ENCODE measurements at regions not wholly inside any gene's neighbourhood (a gene's known extent, or its start where the extent isn't known, plus 50 kb on each side); places are given as distances from the start of the nearest gene placed in this dataset.
"Not testable (repeated sequence)": the region's sequence is repeated elsewhere in the genome, so short reads cannot be mapped to it uniquely, and the experiment has no call there.

GRCh38 chr2:31693882-31694281 is 113.1 kb upstream of the SRD5A2 start:
- Histone ChIP-seq H3K27me3 (no peaks in the 10 kb centered on the region), H3K36me3 (no peaks in the 10 kb centered on the region), H3K27ac (no peak overlapping the region), H3K9me3 (peaks cover 14 to 44% (median 24%) of the 10 kb centered on the region in 4 donors), H3K4me1 (no peaks in the 10 kb centered on the region), H3K4me3 (no peak overlapping the region)
- intact Hi-C loops (cut with DNase I), result no loop called here
- DNase-seq, result no peak
- 81 to 86% methylated on average over 3 of the region's 3 CpGs for WGBS, 2 donors
- no peak for TF ChIP-seq POLR2A (IDR thresholded peaks at IDR 0.05)
- TF ChIP-seq POLR2AphosphoS5 (IDR thresholded peaks at IDR 0.05), result no peak
- no peak for TF ChIP-seq CTCF (IDR thresholded peaks at IDR 0.05)

- DNase-seq, result no peak
- Histone ChIP-seq H3K36me3 (no peaks in the 10 kb centered on the region), H3K4me3 (no peak overlapping the region), H3K27me3 (no peaks in the 10 kb centered on the region), H3K27ac (no peak overlapping the region), H3K4me1 (no peaks in the 10 kb centered on the region), H3K9me3 (peaks cover 5 to 20% (median 11%) of the 10 kb centered on the region in 4 donors)
- intact Hi-C loops (cut with DNase I), result no loop called here
- TF ChIP-seq EP300 (IDR thresholded peaks at IDR 0.05) (no peak), CTCF (IDR thresholded peaks at IDR 0.05) (peak in 1 of 4 experiments; percentile 23)
- 45 to 50% methylated on average over 4 of the region's 4 CpGs for WGBS, 2 donors
Observed at GRCh38 chr2:31688282-31688681, 107.5 kb upstream of the SRD5A2 start.

- 45 to 58% methylated on average over 4 of the region's 4 CpGs for WGBS, 2 donors
- H3K36me3 ChIP-seq; H3K9me3 ChIP-seq; DNase-seq; H3K27me3 ChIP-seq; H3K4me1 ChIP-seq; H3K4me3 ChIP-seq; H3K27ac ChIP-seq; intact Hi-C loops (cut with DNase I): not testable (repeated sequence)
Observed at GRCh38 chr2:31683506-31683905, 102.8 kb upstream of the SRD5A2 start.

GRCh38 chr2:31675485-31675901 is 94.8 kb upstream of the SRD5A2 start:
- no peaks in the 10 kb centered on the region for H3K4me1 ChIP-seq
- intact Hi-C loops (cut with DNase I), result no loop called here
- no peak for DNase-seq
- no peaks in the 10 kb centered on the region for H3K36me3 ChIP-seq
- WGBS, 2 donors, result 46 to 55% methylated on average over 3 of the region's 3 CpGs
- H3K27me3 ChIP-seq, result no peaks in the 10 kb centered on the region
- H3K27ac ChIP-seq, result no peak overlapping the region
- H3K4me3 ChIP-seq, result no peak overlapping the region
- no peak for TF ChIP-seq EP300 (IDR thresholded peaks at IDR 0.05)
- TF ChIP-seq CTCF (IDR thresholded peaks at IDR 0.05), result no peak
- no peak for TF ChIP-seq POLR2A (IDR thresholded peaks at IDR 0.05)
- no peak for TF ChIP-seq POLR2AphosphoS5 (IDR thresholded peaks at IDR 0.05)
- H3K9me3 ChIP-seq, result peaks cover 0 to 13% (median 7%) of the 10 kb centered on the region in 4 donors

- Histone ChIP-seq H3K4me1 (no peaks in the 10 kb centered on the region), H3K4me3 (no peak overlapping the region), H3K9me3 (peaks cover 0 to 13% (median 7%) of the 10 kb centered on the region in 4 donors), H3K27ac (no peak overlapping the region), H3K36me3 (no peaks in the 10 kb centered on the region), H3K27me3 (no peaks in the 10 kb centered on the region)
- intact Hi-C loops (cut with DNase I), result no loop called here
- TF ChIP-seq EP300 (IDR thresholded peaks at IDR 0.05), result no peak
- TF ChIP-seq POLR2AphosphoS5 (IDR thresholded peaks at IDR 0.05), result no peak
- TF ChIP-seq POLR2A (IDR thresholded peaks at IDR 0.05), result no peak
- no peak for TF ChIP-seq CTCF (IDR thresholded peaks at IDR 0.05)
- no peak for DNase-seq
- 85 to 86% methylated on average over 2 of the region's 2 CpGs for WGBS, 2 donors
Observed at GRCh38 chr2:31674446-31674845, 93.7 kb upstream of the SRD5A2 start.
